K562 (cell line): ENCODE measurements at regions not wholly inside any gene's neighbourhood (a gene's known extent, or its start where the extent isn't known, plus 50 kb on each side); places are given as distances from the start of the nearest gene placed in this dataset.

Source experiments
- ATAC-seq: fragments of 200-7000 bp; cut with Tn5 transposase; 3 replicates; pipeline ENCODE4 v1.9.1; 2020; ENCODE audit warnings: moderate library complexity
- BruUV-seq: library from RNA; stranded (reverse); fragments of 400-500 nt; replicated peaks from 2 replicates; lab custom pipeline; 2021; lab: Mats Ljungman, UMichigan
- CTCF ChIA-PET: fragments of 300-600 bp; formaldehyde crosslinking; extraction: SDS; loops from one replicate; lab custom pipeline; 2021; ENCODE audit warnings: low intra/inter-chr PET ratio; lab: Yijun Ruan, JAX
- POLR2A ChIA-PET: fragments of 300-600, 350-650 bp; sonication (Branson Sonifier 250); formaldehyde crosslinking; extraction: SDS; loops from one replicate; lab custom pipeline; 2021; ENCODE audit warnings: antibody characterized with exemption, inconsistent platforms; lab: Yijun Ruan, JAX
- DNase-seq, 4 experiments: peaks; one replicate each; pipeline versions ENCODE4 v3.0.0 to v3.0.0-alpha.2; 2011 to 2018; ENCODE audit warnings: low spot score in 3 of 4, mixed read lengths in 3 of 4; ENCODE audit errors: extremely low read depth in 1 of 4
- FAIRE-seq: peaks from 2 replicates; lab custom pipeline; 2011; peaks lifted over from hg19 to GRCh38; lab: Jason Lieb, UNC
- H2AFZ ChIP-seq: 2 replicates; pipeline ENCODE4 v1.6.0; 2011; ENCODE audit warnings: low read depth, low read length, control low read depth, inconsistent platforms
- H3K27ac ChIP-seq: fragments of 200-600 bp; 3 replicates; pipeline ENCODE4 v1.8.0; 2011; ENCODE audit warnings: low read depth, mild to moderate bottlenecking, control low read depth, inconsistent platforms, low read length, moderate library complexity, mixed read lengths; ENCODE audit errors: extremely low read depth
- H3K27me3 ChIP-seq, 2 experiments: fragments of 300-600 bp in 1 of 2; 2 replicates in 1 of 2; 3 replicates in 1 of 2; pipeline versions ENCODE4 v1.6.0 to v1.8.0; 2011; ENCODE audit warnings: inconsistent platforms in 2 of 2, low read length in 2 of 2, mild to moderate bottlenecking in 1 of 2, mixed read lengths in 1 of 2, moderate library complexity in 1 of 2; ENCODE audit not compliant: control insufficient read depth in 2 of 2, insufficient read depth in 2 of 2
- H3K36me3 ChIP-seq: fragments of 300-600 bp; 3 replicates; pipeline ENCODE4 v1.8.0; 2011; ENCODE audit warnings: mild to moderate bottlenecking, low read length, inconsistent platforms; ENCODE audit not compliant: control insufficient read depth, insufficient read depth
- H3K4me1 ChIP-seq, 2 experiments: fragments of 200-600 bp in 1 of 2; replicated peaks in 1 of 2; 2 replicates in 1 of 2; 3 replicates in 1 of 2; pipeline versions ENCODE4 v1.5.1 to v1.8.0; 2011; ENCODE audit warnings: inconsistent platforms in 2 of 2, low read length in 2 of 2, mild to moderate bottlenecking in 1 of 2, mixed read lengths in 1 of 2, moderate library complexity in 1 of 2; ENCODE audit not compliant: control insufficient read depth in 2 of 2, insufficient read depth in 2 of 2
- H3K4me2 ChIP-seq: 2 replicates; pipeline ENCODE4 v1.6.1; 2011; ENCODE audit warnings: low read length, control low read depth, inconsistent platforms, mixed read lengths; ENCODE audit not compliant: insufficient read depth
- H3K4me3 ChIP-seq: fragments of 200-600 bp; sonication (generic), shearing (Covaris generic); 2 replicates; pipeline ENCODE4 v1.5.1; 2016; ENCODE audit warnings: control low read depth, inconsistent platforms
- H3K79me2 ChIP-seq: fragments of 200-600 bp; 3 replicates; pipeline ENCODE4 v1.8.0; 2011; ENCODE audit warnings: low read length, inconsistent platforms; ENCODE audit not compliant: control insufficient read depth, insufficient read depth
- H3K9ac ChIP-seq, 2 experiments: 2 replicates each; pipeline versions ENCODE4 v1.6.0 to v1.6.1; 2011; ENCODE audit warnings: low read depth in 2 of 2, low read length in 2 of 2, control low read depth in 1 of 2, inconsistent platforms in 1 of 2, mild to moderate bottlenecking in 1 of 2, mixed read lengths in 1 of 2; ENCODE audit not compliant: insufficient read depth in 1 of 2
- H3K9me1 ChIP-seq: one replicate; pipeline ENCODE4 v1.6.0; 2011; ENCODE audit warnings: inconsistent platforms, mild to moderate bottlenecking, low read length, moderate library complexity; ENCODE audit not compliant: control insufficient read depth, insufficient read depth
- H3K9me3 ChIP-seq: replicated peaks from 2 replicates; pipeline ENCODE4 v1.5.1; 2011; ENCODE audit warnings: low read depth, low read length, inconsistent platforms; ENCODE audit not compliant: control insufficient read depth, insufficient read depth
- H4K20me1 ChIP-seq: replicated peaks from 2 replicates; pipeline ENCODE4 v1.6.1; 2011; ENCODE audit warnings: low read length, inconsistent platforms, mixed read lengths; ENCODE audit not compliant: control insufficient read depth, insufficient read depth
- ATF2 ChIP-seq: sonication (generic); formaldehyde crosslinking; IDR thresholded peaks from 2 replicates; pipeline ENCODE4 v1.8.1; 2022; ENCODE audit warnings: missing genetic modification reagents
- BCOR ChIP-seq: fragments of 450-650 bp; IDR thresholded peaks from 2 replicates; pipeline ENCODE4 v1.6.1; 2016
- CSDE1 ChIP-seq, 2 experiments: fragments of 450-650 bp; IDR thresholded peaks; 2 replicates each; pipeline ENCODE4 v1.6.1; 2016; ENCODE audit warnings: mild to moderate bottlenecking in 1 of 2
- ETV1 ChIP-seq: fragments of 450-650 bp; conservative IDR thresholded peaks from 2 replicates; pipeline ENCODE4 v1.6.1; 2016; ENCODE audit warnings: missing genetic modification characterization, control low read depth, low read depth, missing compliant biosample characterization
- EWSR1 ChIP-seq: fragments of 450-650 bp; IDR thresholded peaks from 2 replicates; pipeline ENCODE4 v1.6.1; 2018; ENCODE audit warnings: borderline replicate concordance, mild to moderate bottlenecking, low read depth, moderate library complexity; ENCODE audit not compliant: partially characterized antibody
- FOXK1 ChIP-seq: sonication (generic); formaldehyde crosslinking; IDR thresholded peaks from 2 replicates; pipeline ENCODE4 v1.8.0; 2022; ENCODE audit warnings: missing genetic modification reagents, mild to moderate bottlenecking, borderline replicate concordance
- HNRNPK ChIP-seq: fragments of 200-400 bp; formaldehyde crosslinking; IDR thresholded peaks from one replicate; pipeline ENCODE4 v1.6.1; 2018; ENCODE audit warnings: mild to moderate bottlenecking, low read depth, low read length; ENCODE audit not compliant: poor library complexity, severe bottlenecking
- HSF4 ChIP-seq: fragments of 250-450 bp; sonication (Bioruptor Pico); IDR thresholded peaks from 2 replicates; pipeline ENCODE4 v2.1.2; 2022; ENCODE audit warnings: mild to moderate bottlenecking, moderate library complexity, borderline replicate concordance
- MAZ ChIP-seq, 2 experiments: fragments of 450-650 bp in 1 of 2; sonication (generic) in 1 of 2; formaldehyde crosslinking; IDR thresholded peaks in 1 of 2; conservative IDR thresholded peaks in 1 of 2; 2 replicates each; pipeline versions ENCODE4 v1.4.0 to v1.5.0; 2020; ENCODE audit warnings: mild to moderate bottlenecking in 1 of 2, missing genetic modification reagents in 1 of 2
- MXI1 ChIP-seq: IDR thresholded peaks from 2 replicates; pipeline ENCODE4 v1.6.1; 2011; ENCODE audit warnings: low read depth, mild to moderate bottlenecking, improper control_type of control experiment, low read length
- NCOA4 ChIP-seq: fragments of 450-650 bp; IDR thresholded peaks from 2 replicates; pipeline ENCODE4 v1.6.1; 2018; ENCODE audit warnings: mild to moderate bottlenecking; ENCODE audit not compliant: partially characterized antibody
- RCOR1 ChIP-seq, 2 experiments: IDR thresholded peaks; 2 replicates each; pipeline ENCODE4 v1.6.1; 2012; ENCODE audit warnings: low read depth in 2 of 2, low read length in 2 of 2, borderline replicate concordance in 1 of 2, improper control_type of control experiment in 1 of 2
- SREBF2 ChIP-seq: sonication (generic); formaldehyde crosslinking; IDR thresholded peaks from 2 replicates; pipeline ENCODE4 v1.4.0; 2020; ENCODE audit warnings: mild to moderate bottlenecking, missing genetic modification reagents
- ZNF134 ChIP-seq: fragments of 250-450 bp; sonication (Bioruptor Pico); conservative IDR thresholded peaks from 2 replicates; pipeline ENCODE4 v1.4.0; 2020
- ZNF140 ChIP-seq: fragments of 250-450 bp; sonication (Bioruptor Pico); IDR thresholded peaks from 2 replicates; pipeline ENCODE4 v1.8.0; 2021; ENCODE audit warnings: moderate library complexity, mild to moderate bottlenecking, inconsistent platforms
- ZNF3 ChIP-seq: fragments of 250-450 bp; sonication (Bioruptor Pico); IDR thresholded peaks from 2 replicates; pipeline ENCODE4 v1.5.0; 2021; ENCODE audit warnings: mild to moderate bottlenecking, moderate library complexity
- ZNF324 ChIP-seq: fragments of 250-450 bp; sonication (Bioruptor Pico); IDR thresholded peaks from 2 replicates; pipeline ENCODE4 v1.4.0; 2020; ENCODE audit warnings: mild to moderate bottlenecking
- ZNF431 ChIP-seq: sonication (generic); formaldehyde crosslinking; IDR thresholded peaks from 2 replicates; pipeline ENCODE4 v1.8.0; 2022; ENCODE audit warnings: mild to moderate bottlenecking, missing genetic modification reagents
- WGBS: fragments of 100-300 bp; shearing (Covaris generic); methylation state at CpG from one replicate; pipeline ENCODE4 v1.1.6; 2016; ENCODE audit warnings: low coverage, mixed read lengths; ENCODE audit not compliant: insufficient coverage; ENCODE audit errors: missing lambda C conversion rate; 5-methylcytosine and 5-hydroxymethylcytosine counted together
- in situ Hi-C: fragments of 300-500 bp; cut with MboI; formaldehyde crosslinking; loops from 4 replicates; pipeline ENCODE4 v1.15.0; 2018; ENCODE audit warnings: inconsistent platforms, mixed read lengths
- intact Hi-C: fragments of 100-400 bp; cut with micrococcal nuclease; formaldehyde crosslinking; loops from 2 replicates; pipeline ENCODE4 v1.14.2; 2022
- TF ChIP-seq, protein P1 (sequence below): fragments of 450-650 bp; formaldehyde crosslinking; IDR thresholded peaks from 2 replicates; pipeline ENCODE4 v1.4.0; 2020; ENCODE audit warnings: mild to moderate bottlenecking, moderate library complexity
- TF ChIP-seq, protein P2 (sequence below): fragments of 250-450 bp; sonication (Bioruptor Pico); IDR thresholded peaks from 2 replicates; pipeline ENCODE4 v1.5.0; 2021

GRCh38 chr5:96302174-96302738, 130.8 kb downstream of the PCSK1 start:
- no peak for FAIRE-seq
- 0% methylated on average over 4 of the region's 4 CpGs for WGBS
- Histone ChIP-seq H3K4me3 (no peak overlapping the region), H3K4me1 (no peaks in the 10 kb centered on the region), H3K27me3 (no peaks in the 10 kb centered on the region), H3K9me1 (no peaks in the 10 kb centered on the region), H3K9me3 (no peaks in the 10 kb centered on the region), H3K27ac (no peak overlapping the region), H3K36me3 (no peaks in the 10 kb centered on the region), H2AFZ (no peak overlapping the region), H3K79me2 (no peaks in the 10 kb centered on the region), H4K20me1 (no peaks in the 10 kb centered on the region), H3K4me2 (no peak overlapping the region), H3K9ac (no peak overlapping the region)
- intact Hi-C loops (no loop called here), in situ Hi-C loops (no loop called here)
- no peak for ATAC-seq
- TF ChIP-seq HNRNPK (no peak), ZNF3 (CRISPR knock-in tag) (no peak), CSDE1 (IDR thresholded peaks at IDR 0.05) (no peak), ZNF324 (CRISPR knock-in tag) (no peak), ZNF134 (CRISPR knock-in tag) (no peak), ZNF140 (CRISPR knock-in tag) (no peak), MXI1 (no peak), HSF4 (CRISPR knock-in tag) (no peak), NCOA4 (no peak), EWSR1 (no peak), ETV1 (tag) (no peak), MAZ (CRISPR knock-in tag; conservative IDR thresholded peaks at IDR 0.05 in 1 of 2, IDR thresholded peaks at IDR 0.05 in 1 of 2) (no peak), ATF2 (CRISPR knock-in tag) (no peak), RCOR1 (IDR thresholded peaks at IDR 0.05; ENCODE audit: borderline replicate concordance in 1 of 2, low read depth in 2 of 2, low read length in 2 of 2) (no peak), FOXK1 (no peak), SREBF2 (CRISPR knock-in tag) (no peak), ZNF431 (CRISPR knock-in tag) (no peak), BCOR (no peak)
- TF ChIP-seq, protein P1, sequence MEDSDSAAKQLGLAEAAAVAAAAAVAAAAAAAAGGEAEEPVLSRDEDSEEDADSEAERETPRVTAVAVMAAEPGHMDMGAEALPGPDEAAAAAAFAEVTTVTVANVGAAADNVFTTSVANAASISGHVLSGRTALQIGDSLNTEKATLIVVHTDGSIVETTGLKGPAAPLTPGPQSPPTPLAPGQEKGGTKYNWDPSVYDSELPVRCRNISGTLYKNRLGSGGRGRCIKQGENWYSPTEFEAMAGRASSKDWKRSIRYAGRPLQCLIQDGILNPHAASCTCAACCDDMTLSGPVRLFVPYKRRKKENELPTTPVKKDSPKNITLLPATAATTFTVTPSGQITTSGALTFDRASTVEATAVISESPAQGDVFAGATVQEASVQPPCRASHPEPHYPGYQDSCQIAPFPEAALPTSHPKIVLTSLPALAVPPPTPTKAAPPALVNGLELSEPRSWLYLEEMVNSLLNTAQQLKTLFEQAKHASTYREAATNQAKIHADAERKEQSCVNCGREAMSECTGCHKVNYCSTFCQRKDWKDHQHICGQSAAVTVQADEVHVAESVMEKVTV, result no peak
- TF ChIP-seq, protein P2, sequence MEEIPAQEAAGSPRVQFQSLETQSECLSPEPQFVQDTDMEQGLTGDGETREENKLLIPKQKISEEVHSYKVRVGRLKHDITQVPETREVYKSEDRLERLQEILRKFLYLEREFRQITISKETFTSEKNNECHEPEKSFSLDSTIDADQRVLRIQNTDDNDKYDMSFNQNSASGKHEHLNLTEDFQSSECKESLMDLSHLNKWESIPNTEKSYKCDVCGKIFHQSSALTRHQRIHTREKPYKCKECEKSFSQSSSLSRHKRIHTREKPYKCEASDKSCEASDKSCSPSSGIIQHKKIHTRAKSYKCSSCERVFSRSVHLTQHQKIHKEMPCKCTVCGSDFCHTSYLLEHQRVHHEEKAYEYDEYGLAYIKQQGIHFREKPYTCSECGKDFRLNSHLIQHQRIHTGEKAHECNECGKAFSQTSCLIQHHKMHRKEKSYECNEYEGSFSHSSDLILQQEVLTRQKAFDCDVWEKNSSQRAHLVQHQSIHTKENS (CRISPR knock-in tag), result no peak
- ChIA-PET POLR2A (no interaction called here), CTCF (no interaction called here)
- BruUV-seq, result no TSS peak
- no peak for DNase-seq
